ENCODE measurements at regions not wholly inside any gene's neighbourhood (a gene's known extent, or its start where the extent isn't known, plus 50 kb on each side); places are given as distances from the start of the nearest gene placed in this dataset.

DNA sequence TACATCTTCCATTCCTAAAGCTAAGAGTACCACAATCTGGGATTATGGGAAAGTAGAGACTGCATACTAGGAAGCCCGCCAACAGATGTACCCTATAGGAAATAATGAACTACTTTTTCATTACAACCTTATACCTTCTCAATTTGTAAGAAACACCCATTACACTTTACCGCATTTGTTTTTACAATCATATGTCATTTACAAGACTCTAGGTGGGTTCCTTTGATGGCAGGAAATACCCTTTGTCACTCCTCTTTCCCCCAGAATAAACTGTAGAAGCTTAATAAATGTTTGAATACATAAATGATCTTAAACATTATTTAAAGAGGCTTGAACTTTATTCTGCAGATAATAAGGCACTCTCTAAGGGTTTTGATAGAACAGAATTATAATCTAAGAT is 150.1 kb upstream of the TGFBR2 start:
- TF ChIP-seq, protein P1, sequence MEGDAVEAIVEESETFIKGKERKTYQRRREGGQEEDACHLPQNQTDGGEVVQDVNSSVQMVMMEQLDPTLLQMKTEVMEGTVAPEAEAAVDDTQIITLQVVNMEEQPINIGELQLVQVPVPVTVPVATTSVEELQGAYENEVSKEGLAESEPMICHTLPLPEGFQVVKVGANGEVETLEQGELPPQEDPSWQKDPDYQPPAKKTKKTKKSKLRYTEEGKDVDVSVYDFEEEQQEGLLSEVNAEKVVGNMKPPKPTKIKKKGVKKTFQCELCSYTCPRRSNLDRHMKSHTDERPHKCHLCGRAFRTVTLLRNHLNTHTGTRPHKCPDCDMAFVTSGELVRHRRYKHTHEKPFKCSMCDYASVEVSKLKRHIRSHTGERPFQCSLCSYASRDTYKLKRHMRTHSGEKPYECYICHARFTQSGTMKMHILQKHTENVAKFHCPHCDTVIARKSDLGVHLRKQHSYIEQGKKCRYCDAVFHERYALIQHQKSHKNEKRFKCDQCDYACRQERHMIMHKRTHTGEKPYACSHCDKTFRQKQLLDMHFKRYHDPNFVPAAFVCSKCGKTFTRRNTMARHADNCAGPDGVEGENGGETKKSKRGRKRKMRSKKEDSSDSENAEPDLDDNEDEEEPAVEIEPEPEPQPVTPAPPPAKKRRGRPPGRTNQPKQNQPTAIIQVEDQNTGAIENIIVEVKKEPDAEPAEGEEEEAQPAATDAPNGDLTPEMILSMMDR (IDR thresholded peaks at IDR 0.05; ENCODE audit: insufficient read depth, low read length, poor library complexity, severe bottlenecking), result no peak
- TF ChIP-seq EZH2phosphoT487 (conservative IDR thresholded peaks at IDR 0.05; ENCODE audit: low read length), result no peak

All from SU-DHL-6 (cell line).